MM.1S (cell line): ENCODE measurements at regions not wholly inside any gene's neighbourhood (a gene's known extent, or its start where the extent isn't known, plus 50 kb on each side); places are given as distances from the start of the nearest gene placed in this dataset.

Source experiments
- CTCF ChIP-seq: fragments of 300-600 bp; sonication (generic); IDR thresholded peaks from 2 replicates; pipeline ENCODE4 v1.5.1; 2016; ENCODE audit warnings: antibody characterized with exemption, low read length, mixed read lengths
- EZH2 ChIP-seq: fragments of 300-600 bp; sonication (generic); optimal IDR thresholded peaks from 2 replicates; pipeline ENCODE3; 2017; ENCODE audit warnings: low read depth, mild to moderate bottlenecking, antibody characterized with exemption, low read length, mixed read lengths
- EZH2phosphoT487 ChIP-seq: fragments of 300-600 bp; sonication (generic); IDR thresholded peaks from 2 replicates; pipeline ENCODE4 v1.6.1; 2018; ENCODE audit warnings: antibody characterized with exemption, low read length

GRCh38 chr21:33132054-33132453 is 62.1 kb downstream of the OLIG1 start:
- TF ChIP-seq CTCF: peak; percentile 63
- no peak for TF ChIP-seq EZH2
- no peak for TF ChIP-seq EZH2phosphoT487
